ENCODE measurements at regions not wholly inside any gene's neighbourhood (a gene's known extent, or its start where the extent isn't known, plus 50 kb on each side); places are given as distances from the start of the nearest gene placed in this dataset.
"Not testable (repeated sequence)": the region's sequence is repeated elsewhere in the genome, so short reads cannot be mapped to it uniquely, and the experiment has no call there.

- no peak for DNase-seq (ENCODE audit: low spot score)
These were observed 92.0 kb upstream of the AMN1 start for GRCh38 chr12:31820832-31821231.

- DNase-seq (ENCODE audit: low spot score) = no peak
These were observed 90.6 kb upstream of the AMN1 start for GRCh38 chr12:31819427-31819826.

GRCh38 chr12:31818623-31819268 is 89.9 kb upstream of the AMN1 start:
- no peak for DNase-seq (ENCODE audit: low spot score)

- no peak for DNase-seq (ENCODE audit: low spot score)
These were observed 88.3 kb upstream of the AMN1 start for GRCh38 chr12:31817120-31817519.

GRCh38 chr12:31815096-31815495 is 86.3 kb upstream of the AMN1 start:
- DNase-seq (ENCODE audit: low spot score) = no peak

- DNase-seq (ENCODE audit: low spot score) = no peak
These were observed 84.5 kb upstream of the AMN1 start for GRCh38 chr12:31813305-31813704.

GRCh38 chr12:31807773-31808097 is 78.9 kb upstream of the AMN1 start:
- DNase-seq (ENCODE audit: low spot score) = no peak

- DNase-seq (ENCODE audit: low spot score) = not testable (repeated sequence)
These were observed 78.4 kb upstream of the AMN1 start for GRCh38 chr12:31807081-31807772.

GRCh38 chr12:31805681-31806080 is 76.9 kb upstream of the AMN1 start:
- not testable (repeated sequence) for DNase-seq (ENCODE audit: low spot score)

- DNase-seq (ENCODE audit: low spot score) = not testable (repeated sequence)
These were observed 75.9 kb upstream of the AMN1 start for GRCh38 chr12:31804707-31805106.

GRCh38 chr12:31804185-31804504 is 75.3 kb upstream of the AMN1 start:
- DNase-seq (ENCODE audit: low spot score) = no peak

GRCh38 chr12:31803306-31804184 is 74.7 kb upstream of the AMN1 start:
- DNase-seq (ENCODE audit: low spot score) = no peak

- no peak for DNase-seq (ENCODE audit: low spot score)
These were observed 73.1 kb upstream of the AMN1 start for GRCh38 chr12:31801872-31802271.

GRCh38 chr12:31797230-31797872 is 68.5 kb upstream of the AMN1 start:
- DNase-seq (ENCODE audit: low spot score) = no peak

- DNase-seq (ENCODE audit: low spot score) = no peak
These were observed 67.6 kb upstream of the AMN1 start for GRCh38 chr12:31796270-31796951.

- no peak for DNase-seq (ENCODE audit: low spot score)
These were observed 65.9 kb upstream of the AMN1 start for GRCh38 chr12:31794745-31795144.

GRCh38 chr12:31791265-31791664 is 62.4 kb upstream of the AMN1 start:
- not testable (repeated sequence) for DNase-seq (ENCODE audit: low spot score)

GRCh38 chr12:31790759-31791158 is 61.9 kb upstream of the AMN1 start:
- no peak for DNase-seq (ENCODE audit: low spot score)

- DNase-seq (ENCODE audit: low spot score) = no peak
These were observed 56.5 kb upstream of the AMN1 start for GRCh38 chr12:31785318-31785717.

GRCh38 chr12:31783996-31784645 is 55.3 kb upstream of the AMN1 start:
- peak; percentile 85 for DNase-seq (ENCODE audit: low spot score)

- no peak for DNase-seq (ENCODE audit: low spot score)
These were observed 54.7 kb upstream of the AMN1 start for GRCh38 chr12:31783556-31783955.

Measured in D341Med (cell line).